ENCODE measurements at regions not wholly inside any gene's neighbourhood (a gene's known extent, or its start where the extent isn't known, plus 50 kb on each side); places are given as distances from the start of the nearest gene placed in this dataset.

GRCh38 chr1:195345149-195345548 lies 1263.1 kb downstream of the KCNT2 start:
- TF ChIP-seq CTCF (conservative IDR thresholded peaks at IDR 0.05) (0 out of 2 replicates have a peak, but pooled peaks have one; percentile 15), EZH2 (IDR thresholded peaks at IDR 0.05; ENCODE audit: low read depth) (no peak)

All from PC-9 (cell line).